H9 (cell line): ENCODE measurements at regions not wholly inside any gene's neighbourhood (a gene's known extent, or its start where the extent isn't known, plus 50 kb on each side); places are given as distances from the start of the nearest gene placed in this dataset.

Experiments used
- DNase-seq: peaks from one replicate; pipeline ENCODE4 v3.0.0-alpha.2; 2017
- H2AFZ ChIP-seq: one replicate; pipeline ENCODE4 v1.6.1; 2013; ENCODE audit warnings: mild to moderate bottlenecking, low read length, control low read depth, moderate library complexity
- H2AK5ac ChIP-seq: 2 replicates; pipeline ENCODE4 v1.6.1; 2013; ENCODE audit warnings: low read length, control low read depth, mixed read lengths; ENCODE audit not compliant: insufficient read length
- H2BK120ac ChIP-seq: one replicate; pipeline ENCODE4 v1.6.1; 2013; ENCODE audit warnings: low read depth, mild to moderate bottlenecking, low read length, control low read depth, inconsistent platforms; ENCODE audit not compliant: poor library complexity, severe bottlenecking
- H2BK12ac ChIP-seq: 2 replicates; pipeline ENCODE4 v1.6.1; 2013; ENCODE audit warnings: low read length, control low read depth, mixed read lengths, low read depth; ENCODE audit not compliant: insufficient read length
- H2BK15ac ChIP-seq: 2 replicates; pipeline ENCODE4 v1.6.1; 2013; ENCODE audit warnings: low read depth, low read length, control low read depth
- H2BK20ac ChIP-seq: one replicate; pipeline ENCODE4 v1.6.1; 2013; ENCODE audit warnings: low read depth, mild to moderate bottlenecking, low read length, control low read depth, inconsistent platforms; ENCODE audit not compliant: poor library complexity, severe bottlenecking
- H2BK5ac ChIP-seq: 2 replicates; pipeline ENCODE4 v1.6.1; 2013; ENCODE audit warnings: low read length, control low read depth, mixed read lengths; ENCODE audit not compliant: insufficient read length
- H3K14ac ChIP-seq: 2 replicates; pipeline ENCODE4 v1.6.1; 2013; ENCODE audit warnings: low read length, control low read depth; ENCODE audit not compliant: insufficient read depth
- H3K18ac ChIP-seq: 2 replicates; pipeline ENCODE4 v1.6.1; 2013; ENCODE audit warnings: low read depth, mild to moderate bottlenecking, mixed read lengths, low read length, control low read depth; ENCODE audit not compliant: insufficient read length
- H3K23ac ChIP-seq: 2 replicates; pipeline ENCODE4 v1.6.1; 2013; ENCODE audit warnings: low read length, control low read depth, mixed read lengths, low read depth; ENCODE audit not compliant: insufficient read length
- H3K23me2 ChIP-seq: 2 replicates; pipeline ENCODE4 v1.6.1; 2013; ENCODE audit warnings: low read depth, mild to moderate bottlenecking, mixed read lengths, low read length, control low read depth; ENCODE audit not compliant: insufficient read length, poor library complexity, severe bottlenecking
- H3K27ac ChIP-seq: 2 replicates; pipeline ENCODE4 v1.5.1; 2013; ENCODE audit warnings: low read length, control low read depth, mixed read lengths, low read depth; ENCODE audit not compliant: insufficient read length
- H3K27me3 ChIP-seq: 2 replicates; pipeline ENCODE4 v1.6.1; 2013; ENCODE audit warnings: low read length, control low read depth, inconsistent platforms; ENCODE audit not compliant: insufficient read depth
- H3K4ac ChIP-seq: 2 replicates; pipeline ENCODE4 v1.6.1; 2013; ENCODE audit warnings: low read depth, mild to moderate bottlenecking, control low read depth, inconsistent platforms, low read length, moderate library complexity
- H3K4me1 ChIP-seq: 2 replicates; pipeline ENCODE4 v1.6.1; 2013; ENCODE audit warnings: low read length, control low read depth, inconsistent platforms; ENCODE audit not compliant: insufficient read depth
- H3K4me2 ChIP-seq: 2 replicates; pipeline ENCODE4 v1.6.1; 2013; ENCODE audit warnings: low read length, control low read depth, mixed read lengths; ENCODE audit not compliant: insufficient read length, insufficient read depth
- H3K56ac ChIP-seq: 2 replicates; pipeline ENCODE4 v1.6.1; 2013; ENCODE audit warnings: low read depth, mild to moderate bottlenecking, mixed read lengths, low read length, control low read depth; ENCODE audit not compliant: insufficient read length
- H3K79me1 ChIP-seq: 2 replicates; pipeline ENCODE4 v1.6.1; 2013; ENCODE audit warnings: low read depth, mild to moderate bottlenecking, moderate library complexity, low read length, control low read depth, inconsistent platforms; ENCODE audit not compliant: insufficient read depth, poor library complexity, severe bottlenecking
- H3K79me2 ChIP-seq: 2 replicates; pipeline ENCODE4 v1.6.1; 2013; ENCODE audit warnings: low read length, control low read depth, inconsistent platforms; ENCODE audit not compliant: insufficient read depth
- H3K9ac ChIP-seq: 2 replicates; pipeline ENCODE4 v1.6.1; 2013; ENCODE audit warnings: low read length, control low read depth, mixed read lengths; ENCODE audit not compliant: insufficient read length; ENCODE audit errors: extremely low read depth
- H3K9me3 ChIP-seq: one replicate; pipeline ENCODE4 v1.6.1; 2013; ENCODE audit warnings: low read depth, low read length, inconsistent platforms; ENCODE audit not compliant: control insufficient read depth
- H3T11ph ChIP-seq: one replicate; pipeline ENCODE4 v1.6.1; 2013; ENCODE audit warnings: mild to moderate bottlenecking, low read length, control low read depth, inconsistent platforms
- H4K20me1 ChIP-seq: one replicate; pipeline ENCODE4 v1.6.1; 2013; ENCODE audit not compliant: control insufficient read depth, insufficient read length, insufficient read depth
- H4K5ac ChIP-seq: 2 replicates; pipeline ENCODE4 v1.6.1; 2013; ENCODE audit warnings: low read depth, mild to moderate bottlenecking, mixed read lengths, low read length, control low read depth; ENCODE audit not compliant: insufficient read length
- H4K8ac ChIP-seq: replicated peaks from 2 replicates; pipeline ENCODE4 v1.6.1; 2013; ENCODE audit warnings: low read length, control low read depth, mixed read lengths, low read depth; ENCODE audit not compliant: insufficient read length
- H4K91ac ChIP-seq: 2 replicates; pipeline ENCODE4 v1.6.1; 2013; ENCODE audit warnings: low read depth, mild to moderate bottlenecking, moderate library complexity, mixed read lengths, low read length, control low read depth; ENCODE audit not compliant: insufficient read length
- H3K27ac Mint-ChIP-seq, 3 experiments: 2 replicates in 2 of 3; 3 replicates in 1 of 3; pipeline ENCODE4 v1.8.0; 2020 to 2021; ENCODE audit warnings: mixed read lengths in 3 of 3, mild to moderate bottlenecking in 1 of 3, moderate library complexity in 1 of 3
- H3K27me3 Mint-ChIP-seq: 2 replicates; pipeline ENCODE4 v1.8.0; 2021; ENCODE audit warnings: low read depth, mild to moderate bottlenecking, moderate library complexity, mixed read lengths
- H3K36me3 Mint-ChIP-seq, 3 experiments: 2 replicates in 2 of 3; 3 replicates in 1 of 3; pipeline ENCODE4 v1.8.0; 2020 to 2021; ENCODE audit warnings: low read depth in 3 of 3, mixed read lengths in 3 of 3; ENCODE audit not compliant: insufficient read depth in 1 of 3
- H3K4me1 Mint-ChIP-seq, 2 experiments: 2 replicates each; pipeline ENCODE4 v1.8.0; 2020; ENCODE audit warnings: mixed read lengths in 2 of 2
- H3K4me3 Mint-ChIP-seq, 2 experiments: 2 replicates in 1 of 2; 3 replicates in 1 of 2; pipeline ENCODE4 v1.8.0; 2020 to 2021; ENCODE audit warnings: mild to moderate bottlenecking in 2 of 2, mixed read lengths in 2 of 2, moderate library complexity in 1 of 2
- H3K9me3 Mint-ChIP-seq, 2 experiments: 2 replicates in 1 of 2; 3 replicates in 1 of 2; pipeline ENCODE4 v1.8.0; 2020; ENCODE audit warnings: mild to moderate bottlenecking in 2 of 2, mixed read lengths in 2 of 2, moderate library complexity in 1 of 2
- WGBS: extraction: QIAGEN DNeasy Blood & Tissue Kit; methylation state at CpG from one replicate; pipeline ENCODE4 v1.1.7; 2013; ENCODE audit warnings: missing lambda C conversion rate, low lambda C conversion rate, mixed read lengths; ENCODE audit not compliant: insufficient read length; ENCODE audit errors: extremely low coverage; 5-methylcytosine and 5-hydroxymethylcytosine counted together
- TF ChIP-seq, protein P1 (sequence below): fragments of 200-600 bp; sonication (generic); conservative IDR thresholded peaks from 3 replicates; pipeline ENCODE4 v1.8.0; 2021; ENCODE audit warnings: antibody characterized with exemption, mild to moderate bottlenecking

DNA sequence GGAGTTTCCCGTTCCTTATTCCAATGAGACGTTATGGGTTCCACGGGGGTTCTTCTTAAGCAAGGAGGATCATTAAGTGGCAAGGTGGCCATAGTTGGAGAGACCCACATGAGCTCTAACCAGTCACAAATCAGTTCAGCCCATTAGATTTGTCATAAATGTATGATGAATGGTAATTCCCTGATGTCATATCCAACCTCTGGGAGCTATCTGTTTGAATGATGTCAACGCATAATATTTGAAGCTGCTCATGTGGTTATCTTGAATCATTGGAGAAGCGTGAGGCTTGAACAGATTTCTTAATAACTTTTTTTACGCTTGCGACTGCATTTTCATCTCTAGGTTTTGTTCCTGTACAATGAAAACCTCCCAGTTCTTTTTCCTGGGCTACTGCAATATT, 270.4 kb upstream of the EEF2KMT start:
- H3K4me1 Mint-ChIP-seq: 0 out of 4 replicates have a peak, but pooled peaks cover 0 to 2% of the 10 kb centered on the region in 2 experiments
- peaks cover 2% of the 10 kb centered on the region; the same call in 1 of the 2 replicates for H3K27me3 Mint-ChIP-seq
- H3K14ac ChIP-seq: no peak overlapping the region
- H3K56ac ChIP-seq: no peak overlapping the region
- no peak overlapping the region for H2AK5ac ChIP-seq
- H4K20me1 ChIP-seq: no peaks in the 10 kb centered on the region
- H4K5ac ChIP-seq: no peak overlapping the region
- H2BK20ac ChIP-seq: no peak overlapping the region
- H3K9me3 Mint-ChIP-seq: no peaks in the 10 kb centered on the region
- H3K79me1 ChIP-seq: no peaks in the 10 kb centered on the region
- no peak overlapping the region for H4K8ac ChIP-seq
- H3K4me3 Mint-ChIP-seq: no peak overlapping the region
- no peak overlapping the region for H2BK120ac ChIP-seq
- no peak overlapping the region for H3K27ac ChIP-seq
- H3K79me2 ChIP-seq: no peaks in the 10 kb centered on the region
- no peak overlapping the region for H3T11ph ChIP-seq
- no peak overlapping the region for H2AFZ ChIP-seq
- H3K23me2 ChIP-seq: no peaks in the 10 kb centered on the region
- H2BK5ac ChIP-seq: no peak overlapping the region
- H3K9ac ChIP-seq: no peak overlapping the region
- H2BK12ac ChIP-seq: no peak overlapping the region
- H3K9me3 ChIP-seq: no peaks in the 10 kb centered on the region
- no peaks in the 10 kb centered on the region for H3K36me3 Mint-ChIP-seq
- H2BK15ac ChIP-seq: no peak overlapping the region
- H3K27me3 ChIP-seq: no peaks in the 10 kb centered on the region
- no peak overlapping the region for H4K91ac ChIP-seq
- WGBS: no CpG with 5 or more reads among the region's 7 CpGs
- H3K27ac Mint-ChIP-seq: no peak overlapping the region
- no peak for DNase-seq
- no peaks in the 10 kb centered on the region for H3K4me1 ChIP-seq
- H3K23ac ChIP-seq: no peak overlapping the region
- no peak overlapping the region for H3K18ac ChIP-seq
- H3K4me2 ChIP-seq: no peak overlapping the region
- TF ChIP-seq, protein P1, sequence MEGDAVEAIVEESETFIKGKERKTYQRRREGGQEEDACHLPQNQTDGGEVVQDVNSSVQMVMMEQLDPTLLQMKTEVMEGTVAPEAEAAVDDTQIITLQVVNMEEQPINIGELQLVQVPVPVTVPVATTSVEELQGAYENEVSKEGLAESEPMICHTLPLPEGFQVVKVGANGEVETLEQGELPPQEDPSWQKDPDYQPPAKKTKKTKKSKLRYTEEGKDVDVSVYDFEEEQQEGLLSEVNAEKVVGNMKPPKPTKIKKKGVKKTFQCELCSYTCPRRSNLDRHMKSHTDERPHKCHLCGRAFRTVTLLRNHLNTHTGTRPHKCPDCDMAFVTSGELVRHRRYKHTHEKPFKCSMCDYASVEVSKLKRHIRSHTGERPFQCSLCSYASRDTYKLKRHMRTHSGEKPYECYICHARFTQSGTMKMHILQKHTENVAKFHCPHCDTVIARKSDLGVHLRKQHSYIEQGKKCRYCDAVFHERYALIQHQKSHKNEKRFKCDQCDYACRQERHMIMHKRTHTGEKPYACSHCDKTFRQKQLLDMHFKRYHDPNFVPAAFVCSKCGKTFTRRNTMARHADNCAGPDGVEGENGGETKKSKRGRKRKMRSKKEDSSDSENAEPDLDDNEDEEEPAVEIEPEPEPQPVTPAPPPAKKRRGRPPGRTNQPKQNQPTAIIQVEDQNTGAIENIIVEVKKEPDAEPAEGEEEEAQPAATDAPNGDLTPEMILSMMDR: no peak
- no peak overlapping the region for H3K4ac ChIP-seq
